ENCODE measurements at regions not wholly inside any gene's neighbourhood (a gene's known extent, or its start where the extent isn't known, plus 50 kb on each side); places are given as distances from the start of the nearest gene placed in this dataset.

DNA sequence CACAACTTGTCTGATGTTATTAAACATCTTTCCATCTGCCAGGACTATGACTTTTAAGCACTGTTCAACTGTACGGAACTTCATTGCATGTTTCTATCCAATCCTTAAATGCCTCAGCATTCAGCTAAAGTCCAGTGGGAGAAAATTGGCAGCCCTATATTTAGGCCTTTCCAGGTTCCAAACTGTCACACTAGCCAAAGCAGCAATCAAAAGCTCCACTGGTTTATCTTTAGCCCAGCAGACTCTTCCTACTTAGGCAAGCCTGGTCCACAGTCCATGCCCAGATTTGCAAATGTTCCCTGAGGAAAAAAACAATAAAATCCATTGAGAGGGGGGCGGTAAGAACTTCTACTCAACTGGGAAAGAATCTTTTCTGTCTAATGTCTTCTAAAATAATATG lies 349.1 kb upstream of the GJE1 start:
- Histone ChIP-seq H3K4me1 (no peaks in the 10 kb centered on the region), H3K4me3 (no peak overlapping the region), H3K36me3 (no peaks in the 10 kb centered on the region), H3K27me3 (no peaks in the 10 kb centered on the region), H3K27ac (no peak overlapping the region), H3K9me3 (no peaks in the 10 kb centered on the region)
- DNase-seq (no peak), ATAC-seq (no peak)
- no peak for TF ChIP-seq CTCF (IDR thresholded peaks at IDR 0.05 in 4 of 5, conservative IDR thresholded peaks at IDR 0.05 in 1 of 5)
- no peak for TF ChIP-seq POLR2A (IDR thresholded peaks at IDR 0.05)
- intact Hi-C loops (cut with DNase I; ENCODE audit: low total_unique reads) = no loop called here
- in situ Hi-C loops (cut with MboI; ENCODE audit: low sequenced_read_pairs in 4 of 4) = no loop called here

DNA sequence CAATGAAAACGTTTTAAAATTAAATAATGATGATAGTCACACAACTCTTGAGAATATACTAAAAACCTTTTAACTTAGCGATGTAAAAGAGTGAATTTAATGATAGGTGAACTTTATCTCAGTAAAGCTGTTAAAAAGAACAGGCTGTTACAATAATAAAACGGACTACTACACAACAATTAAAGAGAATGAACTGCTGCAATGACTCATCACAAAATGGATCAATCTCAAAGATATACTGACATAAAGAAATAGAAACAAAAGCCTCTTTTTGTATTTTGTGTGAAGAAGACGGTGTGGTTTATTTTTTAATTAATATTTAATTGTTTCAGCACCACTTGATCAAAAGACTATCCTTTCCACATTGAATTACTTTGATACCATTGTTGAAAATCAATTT lies 352.4 kb upstream of the GJE1 start:
- intact Hi-C loops (cut with DNase I; ENCODE audit: low total_unique reads) (no loop called here), in situ Hi-C loops (cut with MboI; ENCODE audit: low sequenced_read_pairs in 4 of 4) (no loop called here)
- H3K9me3 ChIP-seq = no peaks in the 10 kb centered on the region
- no peak for ATAC-seq
- TF ChIP-seq POLR2A (IDR thresholded peaks at IDR 0.05) = no peak
- no peak for TF ChIP-seq CTCF (IDR thresholded peaks at IDR 0.05 in 4 of 5, conservative IDR thresholded peaks at IDR 0.05 in 1 of 5)
- no peaks in the 10 kb centered on the region for H3K4me1 ChIP-seq
- no peak for DNase-seq
- no peaks in the 10 kb centered on the region for H3K27me3 ChIP-seq
- H3K4me3 ChIP-seq = no peak overlapping the region
- H3K27ac ChIP-seq = no peak overlapping the region
- H3K36me3 ChIP-seq = no peaks in the 10 kb centered on the region

- TF ChIP-seq CTCF (IDR thresholded peaks at IDR 0.05 in 4 of 5, conservative IDR thresholded peaks at IDR 0.05 in 1 of 5) (no peak), POLR2A (IDR thresholded peaks at IDR 0.05) (no peak)
- DNase-seq = no peak
- in situ Hi-C loops (cut with MboI; ENCODE audit: low sequenced_read_pairs in 4 of 4) = no loop called here
- no peaks in the 10 kb centered on the region for H3K27me3 ChIP-seq
- intact Hi-C loops (cut with DNase I; ENCODE audit: low total_unique reads) = no loop called here
- H3K27ac ChIP-seq = no peak overlapping the region
- ATAC-seq = no peak
- no peaks in the 10 kb centered on the region for H3K9me3 ChIP-seq
- no peak overlapping the region for H3K4me3 ChIP-seq
- H3K4me1 ChIP-seq = no peaks in the 10 kb centered on the region
- no peaks in the 10 kb centered on the region for H3K36me3 ChIP-seq
Measured at GRCh38 chr6:141764388-141764787, 368.3 kb upstream of the GJE1 start.

GRCh38 chr6:141758430-141758829 lies 374.3 kb upstream of the GJE1 start:
- TF ChIP-seq CTCF (IDR thresholded peaks at IDR 0.05 in 4 of 5, conservative IDR thresholded peaks at IDR 0.05 in 1 of 5) = no peak
- TF ChIP-seq POLR2A (IDR thresholded peaks at IDR 0.05) = no peak
- no peak overlapping the region for H3K27ac ChIP-seq
- H3K36me3 ChIP-seq = no peaks in the 10 kb centered on the region
- intact Hi-C loops (cut with DNase I; ENCODE audit: low total_unique reads) = no loop called here
- DNase-seq (no peak), ATAC-seq (no peak)
- H3K27me3 ChIP-seq = no peaks in the 10 kb centered on the region
- in situ Hi-C loops (cut with MboI; ENCODE audit: low sequenced_read_pairs in 4 of 4) = no loop called here
- H3K9me3 ChIP-seq = no peaks in the 10 kb centered on the region
- no peaks in the 10 kb centered on the region for H3K4me1 ChIP-seq
- no peak overlapping the region for H3K4me3 ChIP-seq

DNA sequence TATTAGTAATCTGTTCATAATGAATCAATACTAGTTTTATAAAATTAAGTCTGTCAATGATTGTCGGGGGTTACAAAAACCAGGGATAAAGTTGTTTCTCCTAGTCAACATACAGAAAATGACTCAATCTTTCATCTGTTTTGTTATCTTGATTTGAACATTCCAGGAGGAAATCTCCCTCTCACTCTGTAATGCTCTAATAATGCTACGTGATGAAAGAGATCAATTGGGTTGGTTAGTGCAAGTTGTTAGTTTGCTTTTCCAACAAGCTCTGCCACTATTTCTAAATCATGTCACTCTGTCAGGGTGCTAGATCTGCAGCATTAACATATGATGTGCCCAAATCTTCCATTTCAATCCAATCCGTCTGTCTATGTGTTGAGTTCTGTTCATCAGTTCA lies 379.5 kb upstream of the GJE1 start:
- Histone ChIP-seq H3K27ac (no peak overlapping the region), H3K27me3 (no peaks in the 10 kb centered on the region), H3K4me3 (no peak overlapping the region), H3K4me1 (no peaks in the 10 kb centered on the region), H3K36me3 (no peaks in the 10 kb centered on the region), H3K9me3 (no peaks in the 10 kb centered on the region)
- in situ Hi-C loops (cut with MboI; ENCODE audit: low sequenced_read_pairs in 4 of 4) (no loop called here), intact Hi-C loops (cut with DNase I; ENCODE audit: low total_unique reads) (no loop called here)
- ATAC-seq (no peak), DNase-seq (no peak)
- TF ChIP-seq CTCF (IDR thresholded peaks at IDR 0.05 in 4 of 5, conservative IDR thresholded peaks at IDR 0.05 in 1 of 5) = no peak
- TF ChIP-seq POLR2A (IDR thresholded peaks at IDR 0.05) = no peak
